Germinal center (tissue), 1 donor: ENCODE measurements at regions not wholly inside any gene's neighbourhood (a gene's known extent, or its start where the extent isn't known, plus 50 kb on each side); places are given as distances from the start of the nearest gene placed in this dataset.
"Not testable (repeated sequence)": the region's sequence is repeated elsewhere in the genome, so short reads cannot be mapped to it uniquely, and the experiment has no call there.

Experiments
- DNase-seq: peaks from one replicate; pipeline ENCODE4 v3.0.0; 2012; ENCODE audit warnings: mixed read lengths, low spot score

GRCh38 chr2:33690686-33691085 lies 91.6 kb upstream of the FAM98A start:
- not testable (repeated sequence) for DNase-seq

GRCh38 chr2:33681364-33681757 lies 82.3 kb upstream of the FAM98A start:
- DNase-seq: no peak

- no peak for DNase-seq
These were observed 81.7 kb upstream of the FAM98A start for GRCh38 chr2:33680644-33681363.

- no peak for DNase-seq
These were observed 79.3 kb upstream of the FAM98A start for GRCh38 chr2:33678436-33678835.

- no peak for DNase-seq
These were observed 74.8 kb upstream of the FAM98A start for GRCh38 chr2:33673937-33674336.

- no peak for DNase-seq
These were observed 73.8 kb upstream of the FAM98A start for GRCh38 chr2:33672896-33673295.

GRCh38 chr2:33672389-33672788 lies 73.3 kb upstream of the FAM98A start:
- no peak for DNase-seq

GRCh38 chr2:33671198-33671597 lies 72.1 kb upstream of the FAM98A start:
- DNase-seq: no peak

GRCh38 chr2:33670392-33670937 lies 71.4 kb upstream of the FAM98A start:
- no peak for DNase-seq

- DNase-seq: no peak
These were observed 67.8 kb upstream of the FAM98A start for GRCh38 chr2:33666879-33667278.

GRCh38 chr2:33665039-33665438 lies 65.9 kb upstream of the FAM98A start:
- no peak for DNase-seq

- DNase-seq: no peak
These were observed 61.5 kb upstream of the FAM98A start for GRCh38 chr2:33660416-33661123.

GRCh38 chr2:33655626-33656320 lies 56.7 kb upstream of the FAM98A start:
- DNase-seq: no peak

GRCh38 chr2:33652830-33653229 lies 53.7 kb upstream of the FAM98A start:
- DNase-seq: no peak

GRCh38 chr2:33650171-33650570 lies 51.1 kb upstream of the FAM98A start:
- DNase-seq: no peak
